Central memory CD8-positive, alpha-beta T cell (primary cell): ENCODE measurements at regions not wholly inside any gene's neighbourhood (a gene's known extent, or its start where the extent isn't known, plus 50 kb on each side); places are given as distances from the start of the nearest gene placed in this dataset.

Experiments used
- ATAC-seq: fragments of 150-1000 bp; cut with Tn5 transposase; replicated peaks from 2 replicates; pipeline ENCODE4 v1.10.0; 2022; ENCODE audit warnings: mild to moderate bottlenecking, moderate FRiP score, moderate number of reproducible peaks; ENCODE audit not compliant: poor library complexity, severe bottlenecking; ENCODE audit errors: extremely low read depth
- DNase-seq, 2 donors: peaks; one replicate each; pipeline ENCODE4 v3.0.0; 2021; ENCODE audit warnings: low spot score in 2 of 2
- H3K27ac Mint-ChIP-seq: one replicate; pipeline ENCODE4 v1.8.0; 2022; ENCODE audit warnings: low read depth, mild to moderate bottlenecking, moderate library complexity, mixed read lengths
- H3K27me3 Mint-ChIP-seq: one replicate; pipeline ENCODE4 v1.8.0; 2022; ENCODE audit warnings: mixed read lengths
- H3K36me3 Mint-ChIP-seq: one replicate; pipeline ENCODE4 v1.8.0; 2022; ENCODE audit warnings: mild to moderate bottlenecking, moderate library complexity, mixed read lengths; ENCODE audit not compliant: insufficient read depth
- H3K4me1 Mint-ChIP-seq: one replicate; pipeline ENCODE4 v1.8.0; 2022; ENCODE audit warnings: mixed read lengths
- H3K4me3 Mint-ChIP-seq: one replicate; pipeline ENCODE4 v1.8.0; 2022; ENCODE audit warnings: mild to moderate bottlenecking, moderate library complexity, mixed read lengths
- H3K9me3 Mint-ChIP-seq: one replicate; pipeline ENCODE4 v1.8.0; 2022; ENCODE audit warnings: mixed read lengths

GRCh38 chr11:80239217-80239616, 798.4 kb upstream of the TENM4 start:
- DNase-seq (no peak), ATAC-seq (no peak)
- Mint-ChIP-seq H3K9me3 (peaks cover 40% of the 10 kb centered on the region), H3K27me3 (no peaks in the 10 kb centered on the region), H3K27ac (no peak overlapping the region), H3K4me1 (no peaks in the 10 kb centered on the region), H3K4me3 (no peak overlapping the region), H3K36me3 (no peaks in the 10 kb centered on the region)

GRCh38 chr11:80227915-80228314, 787.1 kb upstream of the TENM4 start:
- Mint-ChIP-seq H3K4me3 (no peak overlapping the region), H3K9me3 (peaks cover 17% of the 10 kb centered on the region), H3K4me1 (no peaks in the 10 kb centered on the region), H3K36me3 (peaks cover 1% of the 10 kb centered on the region), H3K27me3 (no peaks in the 10 kb centered on the region), H3K27ac (no peak overlapping the region)
- no peak for ATAC-seq
- DNase-seq, result no peak

- ATAC-seq (no peak), DNase-seq (no peak)
- H3K27me3 Mint-ChIP-seq, result no peaks in the 10 kb centered on the region
- no peaks in the 10 kb centered on the region for H3K36me3 Mint-ChIP-seq
- H3K4me3 Mint-ChIP-seq, result no peak overlapping the region
- H3K9me3 Mint-ChIP-seq, result peaks cover 13% of the 10 kb centered on the region
- H3K4me1 Mint-ChIP-seq, result no peaks in the 10 kb centered on the region
- no peak overlapping the region for H3K27ac Mint-ChIP-seq
Observed at GRCh38 chr11:80214413-80214812, 773.6 kb upstream of the TENM4 start.

- ATAC-seq, result no peak
- no peak overlapping the region for H3K4me3 Mint-ChIP-seq
- no peak overlapping the region for H3K27ac Mint-ChIP-seq
- H3K36me3 Mint-ChIP-seq, result no peaks in the 10 kb centered on the region
- H3K27me3 Mint-ChIP-seq, result no peaks in the 10 kb centered on the region
- H3K4me1 Mint-ChIP-seq, result no peaks in the 10 kb centered on the region
- peaks cover 12% of the 10 kb centered on the region for H3K9me3 Mint-ChIP-seq
- no peak for DNase-seq
Observed at GRCh38 chr11:80211673-80212072, 770.8 kb upstream of the TENM4 start.

- Mint-ChIP-seq H3K27ac (no peak overlapping the region), H3K27me3 (no peaks in the 10 kb centered on the region), H3K9me3 (peaks cover 15% of the 10 kb centered on the region), H3K4me1 (no peaks in the 10 kb centered on the region), H3K4me3 (no peak overlapping the region), H3K36me3 (no peaks in the 10 kb centered on the region)
- no peak for DNase-seq
- ATAC-seq, result no peak
Observed at GRCh38 chr11:80204021-80204420, 763.2 kb upstream of the TENM4 start.

GRCh38 chr11:80196932-80197554, 756.2 kb upstream of the TENM4 start:
- Mint-ChIP-seq H3K4me1 (no peaks in the 10 kb centered on the region), H3K9me3 (peaks cover 26% of the 10 kb centered on the region), H3K36me3 (no peaks in the 10 kb centered on the region), H3K27me3 (no peaks in the 10 kb centered on the region), H3K4me3 (no peak overlapping the region), H3K27ac (no peak overlapping the region)
- DNase-seq (no peak), ATAC-seq (no peak)

- no peaks in the 10 kb centered on the region for H3K4me1 Mint-ChIP-seq
- no peaks in the 10 kb centered on the region for H3K27me3 Mint-ChIP-seq
- H3K27ac Mint-ChIP-seq, result no peak overlapping the region
- no peaks in the 10 kb centered on the region for H3K36me3 Mint-ChIP-seq
- no peak overlapping the region for H3K4me3 Mint-ChIP-seq
- no peak for DNase-seq
- peaks cover 29% of the 10 kb centered on the region for H3K9me3 Mint-ChIP-seq
- ATAC-seq, result no peak
Observed at GRCh38 chr11:80196041-80196440, 755.2 kb upstream of the TENM4 start.

- DNase-seq (no peak), ATAC-seq (no peak)
- H3K9me3 Mint-ChIP-seq, result peaks cover 28% of the 10 kb centered on the region
- H3K36me3 Mint-ChIP-seq, result no peaks in the 10 kb centered on the region
- H3K4me3 Mint-ChIP-seq, result no peak overlapping the region
- H3K27ac Mint-ChIP-seq, result no peak overlapping the region
- no peaks in the 10 kb centered on the region for H3K4me1 Mint-ChIP-seq
- no peaks in the 10 kb centered on the region for H3K27me3 Mint-ChIP-seq
Observed at GRCh38 chr11:80194625-80195024, 753.8 kb upstream of the TENM4 start.

GRCh38 chr11:80194016-80194415, 753.2 kb upstream of the TENM4 start:
- no peak for ATAC-seq
- Mint-ChIP-seq H3K27me3 (no peaks in the 10 kb centered on the region), H3K36me3 (no peaks in the 10 kb centered on the region), H3K9me3 (peaks cover 27% of the 10 kb centered on the region), H3K4me1 (no peaks in the 10 kb centered on the region), H3K4me3 (no peak overlapping the region), H3K27ac (no peak overlapping the region)
- DNase-seq, result no peak

- no peak for DNase-seq
- Mint-ChIP-seq H3K4me3 (no peak overlapping the region), H3K27me3 (no peaks in the 10 kb centered on the region), H3K4me1 (no peaks in the 10 kb centered on the region), H3K27ac (no peak overlapping the region), H3K36me3 (no peaks in the 10 kb centered on the region), H3K9me3 (peaks cover 46% of the 10 kb centered on the region)
- no peak for ATAC-seq
Observed at GRCh38 chr11:80188076-80188627, 747.3 kb upstream of the TENM4 start.

GRCh38 chr11:80186692-80187091, 745.9 kb upstream of the TENM4 start:
- Mint-ChIP-seq H3K4me3 (no peak overlapping the region), H3K36me3 (no peaks in the 10 kb centered on the region), H3K4me1 (no peaks in the 10 kb centered on the region), H3K27ac (no peak overlapping the region), H3K9me3 (peaks cover 42% of the 10 kb centered on the region), H3K27me3 (no peaks in the 10 kb centered on the region)
- DNase-seq, result no peak
- no peak for ATAC-seq

GRCh38 chr11:80182901-80183300, 742.1 kb upstream of the TENM4 start:
- DNase-seq (no peak), ATAC-seq (no peak)
- no peak overlapping the region for H3K27ac Mint-ChIP-seq
- no peaks in the 10 kb centered on the region for H3K36me3 Mint-ChIP-seq
- H3K4me3 Mint-ChIP-seq, result no peak overlapping the region
- H3K9me3 Mint-ChIP-seq, result peaks cover 37% of the 10 kb centered on the region
- no peaks in the 10 kb centered on the region for H3K4me1 Mint-ChIP-seq
- H3K27me3 Mint-ChIP-seq, result no peaks in the 10 kb centered on the region

- ATAC-seq (no peak), DNase-seq (no peak)
- Mint-ChIP-seq H3K27me3 (no peaks in the 10 kb centered on the region), H3K4me3 (no peak overlapping the region), H3K4me1 (no peaks in the 10 kb centered on the region), H3K9me3 (peaks cover 39% of the 10 kb centered on the region), H3K27ac (no peak overlapping the region), H3K36me3 (no peaks in the 10 kb centered on the region)
Observed at GRCh38 chr11:80173371-80174136, 732.7 kb upstream of the TENM4 start.
